Stomach (tissue), 8 donors: ENCODE measurements at regions not wholly inside any gene's neighbourhood (a gene's known extent, or its start where the extent isn't known, plus 50 kb on each side); places are given as distances from the start of the nearest gene placed in this dataset.

ENCODE experiments used
- DNase-seq, 2 donors: peaks; one replicate each; pipeline versions ENCODE4 v3.0.0 to v3.0.0-alpha.2; 2013 to 2019
- H3K27ac ChIP-seq, 5 donors: fragments of 200-600 bp in 4 of 5; sonication (generic) in 4 of 5; one replicate each; pipeline ENCODE4 v1.5.1; 2013 to 2019; ENCODE audit warnings: mild to moderate bottlenecking in 1 of 5, moderate library complexity in 1 of 5
- H3K27me3 ChIP-seq, 3 donors: fragments of 200-600 bp; sonication (generic); one replicate each; pipeline ENCODE4 v1.5.1; 2017 to 2019; ENCODE audit warnings: mixed run types in 1 of 3
- H3K36me3 ChIP-seq, 4 donors: fragments of 200-600 bp; sonication (generic); 1 replicate in 3 of 4; 2 replicates in 1 of 4; pipeline ENCODE4 v1.5.1; 2016 to 2019
- H3K4me1 ChIP-seq, 4 donors: fragments of 200-600 bp; sonication (generic); one replicate each; pipeline ENCODE4 v1.5.1; 2016 to 2019
- H3K4me3 ChIP-seq, 4 donors: fragments of 200-600 bp; sonication (generic) in 3 of 4; one replicate each; pipeline ENCODE4 v1.5.1; 2016 to 2019; ENCODE audit warnings: mild to moderate bottlenecking in 1 of 4
- H3K9me3 ChIP-seq, 4 donors: fragments of 200-600 bp; sonication (generic); one replicate each; pipeline ENCODE4 v1.5.1; 2016 to 2019
- CTCF ChIP-seq, 7 experiments: fragments of 450-650 bp in 4 of 7; fragments of 200-600 bp in 3 of 7; sonication (generic) in 3 of 7; IDR thresholded peaks; one replicate each; pipeline ENCODE4 v1.5.1; 2016 to 2019; ENCODE audit warnings: antibody characterized with exemption in 7 of 7, control low read depth in 2 of 7, mild to moderate bottlenecking in 1 of 7
- EP300 ChIP-seq: sonication (generic); formaldehyde crosslinking; IDR thresholded peaks from one replicate; pipeline ENCODE4 v1.6.1; 2017; ENCODE audit warnings: antibody characterized with exemption
- POLR2A ChIP-seq, 4 donors: fragments of 450-650 bp; IDR thresholded peaks; one replicate each; pipeline ENCODE4 v1.6.1; 2016; ENCODE audit warnings: antibody characterized with exemption in 4 of 4, control low read depth in 2 of 4, mild to moderate bottlenecking in 1 of 4, moderate library complexity in 1 of 4
- POLR2AphosphoS5 ChIP-seq, 3 donors: sonication (generic); formaldehyde crosslinking; IDR thresholded peaks; one replicate each; pipeline ENCODE4 v1.6.1; 2016; ENCODE audit warnings: antibody characterized with exemption in 3 of 3
- WGBS, 5 donors: extraction: QIAGEN DNeasy Blood & Tissue Kit in 3 of 5; methylation state at CpG; one replicate each; pipeline versions ENCODE4 v1.1.5 to v1.1.7; 2013 to 2018; 5-methylcytosine and 5-hydroxymethylcytosine counted together
- intact Hi-C: fragments of 100-400 bp; cut with DNase I; formaldehyde crosslinking; loops from one replicate; pipeline ENCODE4 v1.15.1; 2023; ENCODE audit warnings: low total_unique reads
- donor health status: healthy with polysubstance abuse.
- donor health status: Bipolar disorder and iron deficiency.
- donor health status: healthy.

GRCh38 chr20:54872440-54872839 is 397.0 kb downstream of the DOK5 start:
- 84 to 96% (median 90%) methylated on average over 1 of the region's 1 CpG for WGBS, 5 donors
- intact Hi-C loops: no loop called here
- Histone ChIP-seq H3K36me3 (no peaks in the 10 kb centered on the region), H3K4me1 (no peaks in the 10 kb centered on the region), H3K27ac (no peak overlapping the region), H3K4me3 (no peak overlapping the region), H3K27me3 (no peaks in the 10 kb centered on the region), H3K9me3 (no peaks in the 10 kb centered on the region)
- TF ChIP-seq POLR2A (IDR thresholded peaks at IDR 0.05): no peak
- no peak for TF ChIP-seq EP300
- no peak for TF ChIP-seq POLR2AphosphoS5 (IDR thresholded peaks at IDR 0.05)
- TF ChIP-seq CTCF (IDR thresholded peaks at IDR 0.05): no peak
- DNase-seq: no peak

GRCh38 chr20:54869765-54870164 is 394.4 kb downstream of the DOK5 start:
- Histone ChIP-seq H3K4me3 (no peak overlapping the region), H3K27me3 (no peaks in the 10 kb centered on the region), H3K27ac (no peak overlapping the region), H3K9me3 (no peaks in the 10 kb centered on the region), H3K4me1 (no peaks in the 10 kb centered on the region), H3K36me3 (no peaks in the 10 kb centered on the region)
- no peak for DNase-seq
- WGBS, 5 donors: 51 to 68% (median 58%) methylated on average over 3 of the region's 3 CpGs
- intact Hi-C loops: no loop called here
- no peak for TF ChIP-seq POLR2A (IDR thresholded peaks at IDR 0.05)
- no peak for TF ChIP-seq EP300
- no peak for TF ChIP-seq CTCF (IDR thresholded peaks at IDR 0.05)
- no peak for TF ChIP-seq POLR2AphosphoS5 (IDR thresholded peaks at IDR 0.05)

- Histone ChIP-seq H3K4me3 (no peak overlapping the region), H3K9me3 (no peaks in the 10 kb centered on the region), H3K27ac (no peak overlapping the region), H3K36me3 (no peaks in the 10 kb centered on the region), H3K4me1 (no peaks in the 10 kb centered on the region), H3K27me3 (no peaks in the 10 kb centered on the region)
- no peak for TF ChIP-seq EP300
- TF ChIP-seq POLR2AphosphoS5 (IDR thresholded peaks at IDR 0.05): no peak
- TF ChIP-seq CTCF (IDR thresholded peaks at IDR 0.05): no peak
- TF ChIP-seq POLR2A (IDR thresholded peaks at IDR 0.05): no peak
- no peak for DNase-seq
- WGBS, 5 donors: 76 to 87% (median 83%) methylated on average over 4 of the region's 4 CpGs
- intact Hi-C loops: no loop called here
These were observed 389.9 kb downstream of the DOK5 start for GRCh38 chr20:54865273-54865672.

GRCh38 chr20:54860716-54861115 is 385.3 kb downstream of the DOK5 start:
- no peak for DNase-seq
- Histone ChIP-seq H3K27me3 (no peaks in the 10 kb centered on the region), H3K27ac (no peak overlapping the region), H3K4me1 (no peaks in the 10 kb centered on the region), H3K4me3 (no peak overlapping the region), H3K9me3 (no peaks in the 10 kb centered on the region), H3K36me3 (no peaks in the 10 kb centered on the region)
- intact Hi-C loops: no loop called here
- WGBS, 5 donors: 53 to 62% (median 56%) methylated on average over 4 of the region's 4 CpGs
- TF ChIP-seq POLR2AphosphoS5 (IDR thresholded peaks at IDR 0.05) (no peak), EP300 (no peak), POLR2A (IDR thresholded peaks at IDR 0.05) (no peak), CTCF (IDR thresholded peaks at IDR 0.05) (no peak)
